ENCODE measurements at regions not wholly inside any gene's neighbourhood (a gene's known extent, or its start where the extent isn't known, plus 50 kb on each side); places are given as distances from the start of the nearest gene placed in this dataset.

- no peaks in the 10 kb centered on the region for H3K4me1 Mint-ChIP-seq (ENCODE audit: low read depth)
- no peaks in the 10 kb centered on the region for H3K36me3 Mint-ChIP-seq (ENCODE audit: low read depth)
- no peak overlapping the region for H3K27ac Mint-ChIP-seq
- H3K4me3 Mint-ChIP-seq, result no peak overlapping the region
- peaks cover 12% of the 10 kb centered on the region for H3K27me3 Mint-ChIP-seq
- no peaks in the 10 kb centered on the region for H3K9me3 Mint-ChIP-seq
Measured at GRCh38 chr10:10891124-10892082, 126.3 kb upstream of the CELF2 start.

- no peak overlapping the region for H3K27ac Mint-ChIP-seq
- H3K9me3 Mint-ChIP-seq, result no peaks in the 10 kb centered on the region
- peaks cover 12% of the 10 kb centered on the region for H3K27me3 Mint-ChIP-seq
- no peaks in the 10 kb centered on the region for H3K36me3 Mint-ChIP-seq (ENCODE audit: low read depth)
- H3K4me3 Mint-ChIP-seq, result no peak overlapping the region
- no peaks in the 10 kb centered on the region for H3K4me1 Mint-ChIP-seq (ENCODE audit: low read depth)
Measured at GRCh38 chr10:10892290-10892875, 125.3 kb upstream of the CELF2 start.

GRCh38 chr10:10897400-10897799, 120.3 kb upstream of the CELF2 start:
- H3K4me3 Mint-ChIP-seq, result no peak overlapping the region
- no peaks in the 10 kb centered on the region for H3K4me1 Mint-ChIP-seq (ENCODE audit: low read depth)
- peaks cover 16% of the 10 kb centered on the region for H3K27me3 Mint-ChIP-seq
- H3K36me3 Mint-ChIP-seq (ENCODE audit: low read depth), result no peaks in the 10 kb centered on the region
- no peaks in the 10 kb centered on the region for H3K9me3 Mint-ChIP-seq
- H3K27ac Mint-ChIP-seq, result no peak overlapping the region

- no peak overlapping the region for H3K4me3 Mint-ChIP-seq
- no peaks in the 10 kb centered on the region for H3K36me3 Mint-ChIP-seq (ENCODE audit: low read depth)
- H3K27me3 Mint-ChIP-seq, result peaks cover 9% of the 10 kb centered on the region
- no peaks in the 10 kb centered on the region for H3K4me1 Mint-ChIP-seq (ENCODE audit: low read depth)
- H3K27ac Mint-ChIP-seq, result no peak overlapping the region
- no peaks in the 10 kb centered on the region for H3K9me3 Mint-ChIP-seq
Measured at GRCh38 chr10:10901906-10902305, 115.8 kb upstream of the CELF2 start.

GRCh38 chr10:10902951-10903350, 114.7 kb upstream of the CELF2 start:
- Mint-ChIP-seq H3K4me3 (no peak overlapping the region), H3K27ac (no peak overlapping the region), H3K4me1 (ENCODE audit: low read depth) (no peaks in the 10 kb centered on the region), H3K9me3 (no peaks in the 10 kb centered on the region), H3K36me3 (ENCODE audit: low read depth) (no peaks in the 10 kb centered on the region), H3K27me3 (peaks cover 9% of the 10 kb centered on the region)

GRCh38 chr10:10903620-10904019, 114.1 kb upstream of the CELF2 start:
- peaks cover 9% of the 10 kb centered on the region for H3K27me3 Mint-ChIP-seq
- H3K4me3 Mint-ChIP-seq, result no peak overlapping the region
- no peak overlapping the region for H3K27ac Mint-ChIP-seq
- no peaks in the 10 kb centered on the region for H3K9me3 Mint-ChIP-seq
- H3K4me1 Mint-ChIP-seq (ENCODE audit: low read depth), result no peaks in the 10 kb centered on the region
- H3K36me3 Mint-ChIP-seq (ENCODE audit: low read depth), result no peaks in the 10 kb centered on the region

- Mint-ChIP-seq H3K27ac (no peak overlapping the region), H3K4me1 (ENCODE audit: low read depth) (no peaks in the 10 kb centered on the region), H3K4me3 (no peak overlapping the region), H3K36me3 (ENCODE audit: low read depth) (no peaks in the 10 kb centered on the region), H3K9me3 (no peaks in the 10 kb centered on the region), H3K27me3 (peaks cover 9% of the 10 kb centered on the region)
Measured at GRCh38 chr10:10910634-10911033, 107.0 kb upstream of the CELF2 start.

GRCh38 chr10:10911035-10911434, 106.6 kb upstream of the CELF2 start:
- no peaks in the 10 kb centered on the region for H3K36me3 Mint-ChIP-seq (ENCODE audit: low read depth)
- no peak overlapping the region for H3K27ac Mint-ChIP-seq
- no peaks in the 10 kb centered on the region for H3K4me1 Mint-ChIP-seq (ENCODE audit: low read depth)
- peaks cover 9% of the 10 kb centered on the region for H3K27me3 Mint-ChIP-seq
- H3K9me3 Mint-ChIP-seq, result no peaks in the 10 kb centered on the region
- no peak overlapping the region for H3K4me3 Mint-ChIP-seq

- Mint-ChIP-seq H3K4me1 (ENCODE audit: low read depth) (no peaks in the 10 kb centered on the region), H3K9me3 (no peaks in the 10 kb centered on the region), H3K4me3 (no peak overlapping the region), H3K36me3 (ENCODE audit: low read depth) (no peaks in the 10 kb centered on the region), H3K27ac (no peak overlapping the region), H3K27me3 (peaks cover 9% of the 10 kb centered on the region)
Measured at GRCh38 chr10:10911471-10911921, 106.2 kb upstream of the CELF2 start.

GRCh38 chr10:10914144-10914543, 103.5 kb upstream of the CELF2 start:
- Mint-ChIP-seq H3K36me3 (ENCODE audit: low read depth) (no peaks in the 10 kb centered on the region), H3K4me1 (ENCODE audit: low read depth) (no peaks in the 10 kb centered on the region), H3K27me3 (peaks cover 14% of the 10 kb centered on the region), H3K9me3 (no peaks in the 10 kb centered on the region), H3K27ac (no peak overlapping the region), H3K4me3 (no peak overlapping the region)

GRCh38 chr10:10915215-10915614, 102.5 kb upstream of the CELF2 start:
- Mint-ChIP-seq H3K36me3 (ENCODE audit: low read depth) (no peaks in the 10 kb centered on the region), H3K4me1 (ENCODE audit: low read depth) (no peaks in the 10 kb centered on the region), H3K27me3 (peaks cover 8% of the 10 kb centered on the region), H3K27ac (no peak overlapping the region), H3K9me3 (no peaks in the 10 kb centered on the region), H3K4me3 (no peak overlapping the region)

- H3K36me3 Mint-ChIP-seq (ENCODE audit: low read depth), result no peaks in the 10 kb centered on the region
- no peak overlapping the region for H3K27ac Mint-ChIP-seq
- no peak overlapping the region for H3K4me3 Mint-ChIP-seq
- H3K9me3 Mint-ChIP-seq, result no peaks in the 10 kb centered on the region
- peaks cover 11% of the 10 kb centered on the region for H3K27me3 Mint-ChIP-seq
- H3K4me1 Mint-ChIP-seq (ENCODE audit: low read depth), result no peaks in the 10 kb centered on the region
Measured at GRCh38 chr10:10917031-10917430, 100.6 kb upstream of the CELF2 start.

GRCh38 chr10:10919976-10920375, 97.7 kb upstream of the CELF2 start:
- Mint-ChIP-seq H3K27ac (no peak overlapping the region), H3K36me3 (ENCODE audit: low read depth) (no peaks in the 10 kb centered on the region)

GRCh38 chr10:10921826-10922461, 95.7 kb upstream of the CELF2 start:
- peaks cover 8% of the 10 kb centered on the region for H3K27me3 Mint-ChIP-seq
- H3K4me3 Mint-ChIP-seq, result no peak overlapping the region
- no peak overlapping the region for H3K27ac Mint-ChIP-seq
- H3K36me3 Mint-ChIP-seq (ENCODE audit: low read depth), result no peaks in the 10 kb centered on the region
- H3K9me3 Mint-ChIP-seq, result no peaks in the 10 kb centered on the region
- no peaks in the 10 kb centered on the region for H3K4me1 Mint-ChIP-seq (ENCODE audit: low read depth)

More at GRCh38 chr10:10919976-10920375, 97.7 kb upstream of the CELF2 start:
- H3K4me1 Mint-ChIP-seq (ENCODE audit: low read depth), result no peaks in the 10 kb centered on the region
- peaks cover 8% of the 10 kb centered on the region for H3K27me3 Mint-ChIP-seq
- H3K4me3 Mint-ChIP-seq, result no peak overlapping the region
- no peaks in the 10 kb centered on the region for H3K9me3 Mint-ChIP-seq

GRCh38 chr10:10923029-10923651, 94.5 kb upstream of the CELF2 start:
- no peak overlapping the region for H3K4me3 Mint-ChIP-seq
- H3K36me3 Mint-ChIP-seq (ENCODE audit: low read depth), result no peaks in the 10 kb centered on the region
- no peaks in the 10 kb centered on the region for H3K4me1 Mint-ChIP-seq (ENCODE audit: low read depth)
- H3K27me3 Mint-ChIP-seq, result peaks cover 8% of the 10 kb centered on the region
- no peaks in the 10 kb centered on the region for H3K9me3 Mint-ChIP-seq
- no peak overlapping the region for H3K27ac Mint-ChIP-seq

Measured in stimulated activated naive CD8-positive, alpha-beta T cell treated with anti-CD3 and anti-CD28 coated beads, Interleukin-15, Interleukin-2, amounts not matched to agents 100 ng/mL and 50 ng/mL, for 24 hours (primary cell).